Choroid plexus epithelial cell (primary cell): ENCODE measurements at regions not wholly inside any gene's neighbourhood (a gene's known extent, or its start where the extent isn't known, plus 50 kb on each side); places are given as distances from the start of the nearest gene placed in this dataset.

Experiments
- DNase-seq: peaks from one replicate; pipeline ENCODE4 v3.0.0-alpha.2; 2010; ENCODE audit warnings: low read depth
- H3K4me3 ChIP-seq: 2 replicates; pipeline ENCODE4 v1.5.1; 2011; ENCODE audit warnings: low read depth, mild to moderate bottlenecking, control low read depth, low read length, moderate library complexity
- CTCF ChIP-seq: conservative IDR thresholded peaks from 2 replicates; pipeline ENCODE4 v1.5.1; 2011; ENCODE audit warnings: low read depth, mild to moderate bottlenecking, control low read depth, inconsistent platforms, low read length, moderate library complexity

GRCh38 chr12:127750076-127750840, 516.7 kb upstream of the TMEM132C start:
- no peak overlapping the region for H3K4me3 ChIP-seq
- DNase-seq, result no peak
- no peak for TF ChIP-seq CTCF

GRCh38 chr12:127752802-127753201, 514.2 kb upstream of the TMEM132C start:
- H3K4me3 ChIP-seq, result no peak overlapping the region
- DNase-seq, result no peak
- no peak for TF ChIP-seq CTCF

- no peak overlapping the region for H3K4me3 ChIP-seq
- no peak for DNase-seq
- no peak for TF ChIP-seq CTCF
Measured at GRCh38 chr12:127760357-127760756, 506.6 kb upstream of the TMEM132C start.

DNA sequence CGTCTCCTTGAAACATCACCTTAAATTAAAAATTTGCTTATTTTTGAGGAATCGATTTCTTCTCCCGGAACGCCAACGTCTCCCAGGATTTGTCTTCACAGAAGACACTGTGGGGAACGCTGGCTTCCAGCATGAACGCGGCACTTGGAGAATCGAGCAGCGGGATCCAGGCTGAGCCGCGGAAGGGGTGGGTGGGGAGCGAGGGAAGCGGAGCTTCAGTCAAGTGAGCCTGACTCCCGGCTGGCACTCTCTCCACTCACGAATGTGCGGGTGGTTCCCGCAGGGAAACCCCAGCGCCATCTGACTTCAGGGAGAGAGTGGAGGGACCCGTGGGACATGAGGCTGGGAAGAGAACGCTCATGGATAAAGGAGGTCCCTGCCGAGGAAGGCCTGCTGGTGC, 506.0 kb upstream of the TMEM132C start:
- no peak overlapping the region for H3K4me3 ChIP-seq
- TF ChIP-seq CTCF, result no peak
- no peak for DNase-seq

- H3K4me3 ChIP-seq, result no peak overlapping the region
- TF ChIP-seq CTCF, result no peak
- DNase-seq, result no peak
Measured at GRCh38 chr12:127761880-127762279, 505.1 kb upstream of the TMEM132C start.

GRCh38 chr12:127767656-127768055, 499.3 kb upstream of the TMEM132C start:
- no peak for DNase-seq
- no peak for TF ChIP-seq CTCF

DNA sequence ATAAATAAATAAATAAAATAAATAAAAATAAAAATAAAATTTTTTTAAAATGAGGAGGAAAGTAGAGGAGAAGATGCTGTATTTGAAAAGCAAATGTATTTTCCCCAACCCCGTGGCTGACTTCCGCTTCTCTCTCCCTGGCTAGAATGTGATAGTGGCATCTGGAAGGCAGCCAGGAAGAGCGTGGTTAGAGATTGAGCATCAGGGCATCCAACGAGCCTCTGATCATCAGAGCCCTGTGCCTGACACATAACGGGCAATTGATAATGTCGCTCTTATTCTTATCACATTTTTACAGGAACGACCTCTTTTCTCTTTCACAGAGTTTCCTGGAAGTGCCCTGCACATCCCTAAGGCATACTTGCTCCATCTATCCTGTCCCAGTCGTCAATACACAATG, 496.9 kb upstream of the TMEM132C start:
- H3K4me3 ChIP-seq, result no peak overlapping the region
- TF ChIP-seq CTCF, result no peak
- no peak for DNase-seq

More at GRCh38 chr12:127767656-127768055, 499.3 kb upstream of the TMEM132C start:
- H3K4me3 ChIP-seq, result no peak overlapping the region
